Smooth muscle cell (in vitro differentiated cells): ENCODE measurements at regions not wholly inside any gene's neighbourhood (a gene's known extent, or its start where the extent isn't known, plus 50 kb on each side); places are given as distances from the start of the nearest gene placed in this dataset.

ENCODE experiments used
- DNase-seq: peaks from one replicate; lab custom pipeline; 2025; ENCODE audit not compliant: unreplicated experiment; lab: John Stamatoyannopoulos, UW
- H2AFZ ChIP-seq: fragments of 200-600 bp; sonication (generic); 2 replicates; pipeline ENCODE4 v1.6.0; 2016; ENCODE audit warnings: antibody characterized with exemption, low read depth, mild to moderate bottlenecking
- H3F3A ChIP-seq: fragments of 200-600 bp; sonication (generic); 2 replicates; pipeline ENCODE4 v1.6.0; 2017; ENCODE audit warnings: antibody characterized with exemption, low read depth
- H3K27ac ChIP-seq: fragments of 200-600 bp; sonication (generic); 2 replicates; pipeline ENCODE4 v1.5.1; 2016; ENCODE audit warnings: low read depth, mild to moderate bottlenecking
- H3K27me3 ChIP-seq: fragments of 200-600 bp; sonication (generic); 2 replicates; pipeline ENCODE4 v1.6.1; 2016; ENCODE audit warnings: low read depth, mild to moderate bottlenecking
- H3K36me3 ChIP-seq: fragments of 200-600 bp; sonication (generic); 2 replicates; pipeline ENCODE4 v1.5.1; 2016; ENCODE audit warnings: low read depth
- H3K4me1 ChIP-seq: fragments of 200-600 bp; sonication (generic); 2 replicates; pipeline ENCODE4 v1.5.1; 2016; ENCODE audit warnings: low read depth
- H3K4me2 ChIP-seq: fragments of 200-600 bp; sonication (generic); 2 replicates; pipeline ENCODE4 v1.6.0; 2016; ENCODE audit warnings: mild to moderate bottlenecking
- H3K4me3 ChIP-seq: fragments of 200-600 bp; sonication (generic); 2 replicates; pipeline ENCODE4 v1.5.1; 2016; ENCODE audit warnings: mild to moderate bottlenecking
- H3K79me2 ChIP-seq: fragments of 200-600 bp; sonication (generic); 2 replicates; pipeline ENCODE4 v1.6.0; 2016; ENCODE audit warnings: low read depth, mild to moderate bottlenecking
- H3K9ac ChIP-seq: fragments of 200-600 bp; sonication (generic); 2 replicates; pipeline ENCODE4 v1.6.0; 2016; ENCODE audit warnings: low read depth
- H3K9me3 ChIP-seq: fragments of 200-600 bp; sonication (generic); replicated peaks from 2 replicates; pipeline ENCODE4 v1.5.1; 2016; ENCODE audit warnings: low read depth
- H4K20me1 ChIP-seq: fragments of 200-600 bp; sonication (generic); 2 replicates; pipeline ENCODE4 v1.6.0; 2016; ENCODE audit warnings: low read depth
- CTCF ChIP-seq: fragments of 200-600 bp; sonication (generic); IDR thresholded peaks from 2 replicates; pipeline ENCODE4 v1.5.1; 2017; ENCODE audit warnings: borderline replicate concordance, mild to moderate bottlenecking, antibody characterized with exemption; ENCODE audit not compliant: insufficient read depth, poor library complexity, severe bottlenecking
- WGBS: methylation state at CpG from one replicate; pipeline ENCODE4 v1.1.7; 2016; ENCODE audit warnings: low lambda C conversion rate; 5-methylcytosine and 5-hydroxymethylcytosine counted together

DNA sequence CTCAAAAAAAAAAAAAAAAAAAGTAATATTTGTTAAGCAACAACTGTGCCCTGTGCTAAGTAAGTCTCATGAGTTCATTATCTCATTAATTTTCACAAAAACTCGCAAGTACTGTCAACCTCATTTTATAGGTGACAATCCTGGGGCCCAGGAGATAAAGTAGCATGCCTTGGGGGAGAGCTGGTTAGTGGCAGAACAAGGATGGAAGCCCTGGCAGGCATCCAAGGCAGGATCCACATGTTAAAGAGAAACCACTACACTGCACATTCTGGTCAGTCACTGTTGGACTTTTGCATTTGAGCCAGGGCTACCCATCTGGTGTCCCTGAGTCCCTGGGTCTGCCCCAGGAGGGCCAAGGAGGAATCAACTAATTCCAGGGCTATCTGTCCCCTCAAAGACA is 54.6 kb downstream of the ZFP36L2 start:
- Histone ChIP-seq H3K9ac (no peak overlapping the region), H3K27me3 (no peaks in the 10 kb centered on the region), H3K27ac (no peak overlapping the region), H3K4me2 (no peak overlapping the region), H3K4me1 (no peaks in the 10 kb centered on the region), H3K4me3 (no peak overlapping the region), H3K9me3 (peaks cover 4% of the 10 kb centered on the region), H3F3A (no peaks in the 10 kb centered on the region), H3K79me2 (no peaks in the 10 kb centered on the region), H4K20me1 (no peaks in the 10 kb centered on the region), H2AFZ (no peak overlapping the region), H3K36me3 (no peaks in the 10 kb centered on the region)
- TF ChIP-seq CTCF = no peak
- 28% methylated on average over 1 of the region's 1 CpG for WGBS
- DNase-seq = no peak

DNA sequence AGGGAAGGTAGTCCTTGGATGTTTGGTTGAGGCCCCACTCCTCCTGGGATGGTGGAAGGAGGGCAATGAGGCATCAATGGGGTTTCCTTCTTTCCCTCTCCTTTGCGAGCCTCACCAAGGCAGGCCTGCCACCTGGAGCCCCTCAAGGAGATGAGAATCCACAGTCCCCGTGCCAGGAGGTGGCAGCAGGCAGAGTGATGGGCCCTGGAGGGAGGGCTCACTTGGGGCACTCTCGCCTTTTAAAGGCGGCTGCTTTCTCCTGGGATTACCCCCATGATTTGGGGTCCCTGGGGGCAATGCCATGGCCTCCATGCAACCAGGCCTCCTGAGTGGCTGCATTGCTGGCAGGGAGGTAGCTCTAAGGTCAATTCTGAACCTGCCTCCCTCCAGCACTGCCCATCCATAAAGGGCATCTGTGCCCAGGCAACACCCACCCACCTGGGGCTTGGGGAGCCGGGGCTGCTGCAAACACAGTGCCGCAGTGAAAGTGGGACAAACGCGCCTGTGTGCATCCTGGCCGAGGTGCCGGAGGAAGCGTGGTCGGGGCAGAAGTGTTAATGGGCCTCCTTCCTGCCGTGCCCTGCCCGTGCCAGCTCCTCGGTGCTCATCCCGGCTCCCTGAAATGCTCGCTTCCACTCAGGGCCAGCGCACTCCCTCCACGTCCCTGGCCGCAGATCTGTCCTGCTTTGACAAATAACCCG is 55.9 kb downstream of the ZFP36L2 start:
- H3K36me3 ChIP-seq = no peaks in the 10 kb centered on the region
- no peak overlapping the region for H2AFZ ChIP-seq
- no peaks in the 10 kb centered on the region for H4K20me1 ChIP-seq
- 92% methylated on average over 21 of the region's 21 CpGs for WGBS
- TF ChIP-seq CTCF = no peak
- no peak for DNase-seq
- no peaks in the 10 kb centered on the region for H3F3A ChIP-seq
- no peaks in the 10 kb centered on the region for H3K4me1 ChIP-seq
- H3K79me2 ChIP-seq = no peaks in the 10 kb centered on the region
- H3K9me3 ChIP-seq = peaks cover 4% of the 10 kb centered on the region
- no peak overlapping the region for H3K4me3 ChIP-seq
- H3K4me2 ChIP-seq = no peak overlapping the region
- H3K27ac ChIP-seq = no peak overlapping the region
- H3K9ac ChIP-seq = no peak overlapping the region
- no peaks in the 10 kb centered on the region for H3K27me3 ChIP-seq

- no peaks in the 10 kb centered on the region for H3K27me3 ChIP-seq
- H3K9ac ChIP-seq = no peak overlapping the region
- no peaks in the 10 kb centered on the region for H3K36me3 ChIP-seq
- no peaks in the 10 kb centered on the region for H4K20me1 ChIP-seq
- no peaks in the 10 kb centered on the region for H3K9me3 ChIP-seq
- H3K4me3 ChIP-seq = no peak overlapping the region
- H2AFZ ChIP-seq = no peak overlapping the region
- H3K4me1 ChIP-seq = no peaks in the 10 kb centered on the region
- peak; percentile 33 for TF ChIP-seq CTCF
- H3F3A ChIP-seq = no peaks in the 10 kb centered on the region
- no peak overlapping the region for H3K27ac ChIP-seq
- DNase-seq = no peak
- H3K79me2 ChIP-seq = no peaks in the 10 kb centered on the region
- WGBS = 58% methylated on average over 9 of the region's 9 CpGs
- H3K4me2 ChIP-seq = no peak overlapping the region
Measured at GRCh38 chr2:43169987-43170386, 56.4 kb downstream of the ZFP36L2 start.
